ENCODE measurements at regions not wholly inside any gene's neighbourhood (a gene's known extent, or its start where the extent isn't known, plus 50 kb on each side); places are given as distances from the start of the nearest gene placed in this dataset.

- no peak for TF ChIP-seq POLR2A (IDR thresholded peaks at IDR 0.05)
- peak; percentile 65 to 79 (median 73) for TF ChIP-seq CTCF (IDR thresholded peaks at IDR 0.05)
Measured at GRCh38 chr3:130276203-130276803, 69.2 kb upstream of the COL6A5 start.
